Pulmonary artery endothelial cell (primary cell): ENCODE measurements at regions not wholly inside any gene's neighbourhood (a gene's known extent, or its start where the extent isn't known, plus 50 kb on each side); places are given as distances from the start of the nearest gene placed in this dataset.

Experiments
- DNase-seq: peaks from one replicate; pipeline ENCODE4 v3.0.0-alpha.2; 2011; ENCODE audit warnings: low read depth, low spot score

DNA sequence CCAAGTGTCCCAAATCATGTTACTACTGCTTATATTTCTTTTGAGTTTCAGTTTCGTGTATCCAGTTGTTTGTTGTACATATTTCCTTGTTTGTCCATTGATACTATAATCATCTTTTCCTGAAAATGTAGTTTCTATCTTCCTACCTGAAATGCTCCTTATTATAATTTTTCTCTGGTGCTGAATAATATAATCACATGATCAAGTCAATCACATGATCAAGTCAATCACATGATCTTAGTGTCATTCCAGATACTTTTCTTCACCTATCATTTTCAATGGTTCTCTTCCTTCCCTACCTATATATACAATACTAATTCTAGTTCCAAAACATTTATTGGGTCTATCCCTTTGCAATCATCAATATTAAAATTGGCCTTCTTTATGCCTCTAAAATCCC is 2058.8 kb downstream of the PCDH7 start:
- no peak for DNase-seq

- DNase-seq: no peak
Observed at GRCh38 chr4:32789026-32789608, 2068.9 kb downstream of the PCDH7 start.

GRCh38 chr4:32790803-32791202 is 2070.6 kb downstream of the PCDH7 start:
- no peak for DNase-seq

- no peak for DNase-seq
Observed at GRCh38 chr4:32798471-32799159, 2078.4 kb downstream of the PCDH7 start.

DNA sequence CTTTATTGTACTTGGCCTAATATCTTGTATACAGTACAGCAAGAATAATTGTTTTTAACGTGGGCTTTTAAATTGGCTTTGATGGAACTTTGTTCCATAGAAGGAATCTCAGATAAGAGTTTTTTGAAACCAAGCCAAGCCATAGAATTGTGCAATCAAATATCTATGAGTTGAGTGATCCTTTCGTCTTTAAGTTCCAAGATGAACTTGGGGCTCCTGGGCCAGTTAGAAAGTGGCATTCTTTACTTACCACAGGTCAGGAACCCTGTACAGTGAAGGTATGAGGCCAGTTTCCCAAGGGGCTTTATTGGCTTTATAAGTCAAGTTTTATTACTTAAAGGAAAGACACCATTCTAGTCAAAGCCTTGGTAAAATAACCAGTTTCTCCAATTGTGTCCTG is 2104.2 kb downstream of the PCDH7 start:
- DNase-seq: no peak

- no peak for DNase-seq
Observed at GRCh38 chr4:32826169-32826568, 2106.0 kb downstream of the PCDH7 start.

- DNase-seq: no peak
Observed at GRCh38 chr4:32830160-32830559, 2110.0 kb downstream of the PCDH7 start.

DNA sequence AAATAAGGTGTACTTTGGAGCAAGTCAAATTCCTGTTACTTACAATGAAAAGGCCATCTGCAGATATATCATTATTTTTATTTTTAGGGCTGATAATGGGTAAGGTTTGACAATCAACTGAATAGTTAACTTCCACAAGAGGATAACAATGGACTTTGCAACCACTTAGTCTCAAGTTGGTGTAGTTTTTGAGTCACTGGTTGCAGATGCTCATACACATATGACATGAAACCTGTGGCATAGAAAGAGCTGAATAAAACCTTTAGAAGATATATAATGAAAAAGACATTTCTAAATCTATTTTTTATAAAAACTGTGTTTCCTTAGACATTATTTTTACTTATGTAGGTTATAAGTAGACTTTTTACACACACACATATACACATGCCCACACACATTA is 2110.9 kb downstream of the PCDH7 start:
- DNase-seq: no peak

DNA sequence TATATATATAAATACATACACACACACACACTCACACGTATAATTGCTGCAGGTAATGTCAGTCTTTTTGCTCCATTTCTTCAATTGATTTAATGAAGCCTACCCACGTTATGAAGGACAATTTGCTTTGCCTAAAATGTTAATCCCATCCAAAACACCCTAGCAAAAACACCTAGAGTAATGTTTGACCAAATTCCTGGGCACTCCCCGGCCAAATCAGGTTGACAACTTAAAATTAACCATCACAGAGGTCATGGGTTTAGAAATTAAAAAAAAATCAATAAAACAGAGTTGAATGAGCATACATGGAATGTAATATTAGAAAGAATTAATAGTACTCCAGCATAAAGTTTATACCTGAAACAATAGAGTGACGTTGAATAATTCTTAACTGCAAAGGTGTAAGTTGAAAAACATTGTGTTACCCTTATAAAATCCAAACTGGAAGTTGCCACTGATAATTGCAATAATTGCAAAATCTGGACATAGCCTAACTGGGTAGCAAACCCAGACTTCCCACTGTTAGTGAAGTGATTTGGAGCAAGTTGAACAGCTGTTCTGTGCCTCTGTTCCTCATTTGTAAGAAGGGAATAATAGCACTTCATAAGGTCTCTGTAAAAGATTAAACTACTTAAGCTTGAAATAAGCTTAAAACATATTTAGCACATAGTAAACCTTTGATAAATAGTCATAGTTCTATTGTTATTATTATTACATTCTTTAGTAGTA is 2120.5 kb downstream of the PCDH7 start:
- no peak for DNase-seq

GRCh38 chr4:32841217-32841616 is 2121.0 kb downstream of the PCDH7 start:
- no peak for DNase-seq

- no peak for DNase-seq
Observed at GRCh38 chr4:32847461-32847860, 2127.3 kb downstream of the PCDH7 start.

GRCh38 chr4:32855622-32856021 is 2135.5 kb downstream of the PCDH7 start:
- no peak for DNase-seq

- DNase-seq: no peak
Observed at GRCh38 chr4:32858361-32858760, 2138.2 kb downstream of the PCDH7 start.

DNA sequence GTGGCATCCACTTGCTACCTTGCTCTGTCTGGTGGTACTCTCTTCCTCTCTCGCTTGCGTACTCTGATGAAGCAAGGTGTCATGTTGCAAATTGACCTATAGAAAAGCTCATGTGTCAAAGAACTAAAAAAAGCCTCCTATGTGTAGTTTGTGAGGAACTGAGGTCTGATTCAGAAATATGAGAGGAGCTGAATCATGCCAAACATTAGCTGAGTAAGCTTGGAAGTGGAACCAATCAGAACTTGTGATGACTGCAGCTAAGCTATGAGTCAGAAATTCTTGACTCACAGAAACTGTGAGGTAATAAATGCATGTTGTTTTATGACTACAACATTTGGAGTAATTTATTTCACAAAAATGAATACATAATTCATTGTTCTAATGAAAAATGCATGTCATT is 2138.8 kb downstream of the PCDH7 start:
- DNase-seq: no peak

- no peak for DNase-seq
Observed at GRCh38 chr4:32864713-32865351, 2144.7 kb downstream of the PCDH7 start.

GRCh38 chr4:32876546-32876945 is 2156.4 kb downstream of the PCDH7 start:
- no peak for DNase-seq

DNA sequence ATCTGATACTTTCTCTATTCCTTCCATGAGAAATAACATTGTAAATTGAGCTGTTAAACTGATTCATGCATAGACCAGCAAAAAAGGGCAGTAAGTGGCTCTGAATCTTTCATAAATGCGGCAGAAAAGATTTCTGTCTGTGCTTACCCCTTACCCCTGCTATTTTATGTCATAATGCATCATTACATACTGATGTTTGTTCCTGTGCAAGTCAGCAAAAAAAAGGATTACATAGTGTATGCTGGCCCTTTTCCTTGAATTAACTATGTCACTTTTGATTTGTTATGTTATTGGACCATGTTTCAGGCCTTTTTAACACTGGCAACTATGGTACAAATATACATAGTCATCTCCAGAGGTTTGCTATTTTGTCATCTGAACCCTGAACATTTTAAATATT is 2159.7 kb downstream of the PCDH7 start:
- no peak for DNase-seq

- no peak for DNase-seq
Observed at GRCh38 chr4:32884198-32884597, 2164.0 kb downstream of the PCDH7 start.

DNA sequence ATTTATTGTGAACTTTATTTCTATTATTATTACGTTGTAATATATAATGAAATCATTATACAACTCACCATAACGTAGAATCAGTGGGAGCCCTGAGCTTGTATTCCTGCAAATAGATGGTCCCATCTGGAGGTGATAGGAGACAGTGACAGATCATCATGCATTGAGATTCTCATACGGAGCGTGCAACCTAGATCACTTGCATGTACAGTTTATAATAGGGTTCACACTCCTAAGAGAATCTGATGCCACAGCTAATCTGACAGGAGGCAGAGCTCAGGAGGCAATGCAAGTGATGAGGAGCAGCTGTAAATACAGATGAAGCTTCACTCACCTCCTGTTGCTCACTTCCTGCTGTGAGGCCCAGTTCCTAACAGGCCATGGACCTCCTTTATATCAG is 2170.2 kb downstream of the PCDH7 start:
- DNase-seq: no peak

GRCh38 chr4:32909053-32909452 is 2188.9 kb downstream of the PCDH7 start:
- DNase-seq: no peak

DNA sequence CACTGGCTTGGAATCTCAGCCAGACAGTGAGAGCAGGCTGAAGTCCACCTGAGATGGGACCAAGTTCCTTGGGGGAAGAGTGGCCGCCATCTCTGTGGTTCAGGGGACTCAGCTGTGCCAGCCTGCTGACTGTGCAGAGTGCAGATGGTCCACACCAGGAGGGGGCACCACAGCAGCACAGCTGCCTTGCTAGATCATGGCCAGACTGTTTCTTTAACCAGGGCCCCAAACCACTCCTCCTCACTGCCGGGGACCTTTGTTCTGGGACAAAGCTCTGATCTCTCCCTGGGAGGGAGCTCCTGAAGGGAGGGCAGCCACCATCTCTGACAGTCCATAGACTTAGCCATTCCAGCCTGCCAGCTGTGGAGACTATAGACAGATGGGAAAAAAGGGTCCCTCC is 2189.6 kb downstream of the PCDH7 start:
- no peak for DNase-seq

DNA sequence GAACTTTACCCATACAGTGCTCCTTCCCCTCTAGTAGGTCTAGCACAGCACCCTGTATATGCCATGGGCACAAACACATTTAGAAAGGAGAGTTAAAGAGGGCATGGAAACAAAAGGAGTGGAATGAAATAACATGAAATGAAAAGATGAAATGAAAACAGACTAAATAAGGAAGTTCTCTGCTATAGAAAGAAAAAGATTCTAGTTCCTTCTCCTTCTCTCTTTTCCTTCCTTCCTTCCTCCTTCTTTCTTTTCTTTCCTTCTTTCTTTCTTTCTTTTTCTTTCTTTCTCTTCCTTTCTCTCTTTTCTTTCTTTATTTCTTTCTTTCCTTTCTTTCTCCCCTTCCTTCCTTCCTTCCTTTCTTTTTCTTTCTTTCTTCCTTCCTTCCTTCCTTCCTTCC is 2197.4 kb downstream of the PCDH7 start:
- DNase-seq: no peak
